Hematopoietic multipotent progenitor cell treated with erythropoietin and hydrocortisone succinate and interleukin-3 and kit ligand, for 4 days (in vitro differentiated cells): ENCODE measurements at regions not wholly inside any gene's neighbourhood (a gene's known extent, or its start where the extent isn't known, plus 50 kb on each side); places are given as distances from the start of the nearest gene placed in this dataset.

Experiments used
- DNase-seq: peaks from one replicate; pipeline ENCODE4 v3.0.0-alpha.2; 2015

GRCh38 chr10:47107007-47107747, 192.8 kb upstream of the GDF10 start:
- no peak for DNase-seq

DNA sequence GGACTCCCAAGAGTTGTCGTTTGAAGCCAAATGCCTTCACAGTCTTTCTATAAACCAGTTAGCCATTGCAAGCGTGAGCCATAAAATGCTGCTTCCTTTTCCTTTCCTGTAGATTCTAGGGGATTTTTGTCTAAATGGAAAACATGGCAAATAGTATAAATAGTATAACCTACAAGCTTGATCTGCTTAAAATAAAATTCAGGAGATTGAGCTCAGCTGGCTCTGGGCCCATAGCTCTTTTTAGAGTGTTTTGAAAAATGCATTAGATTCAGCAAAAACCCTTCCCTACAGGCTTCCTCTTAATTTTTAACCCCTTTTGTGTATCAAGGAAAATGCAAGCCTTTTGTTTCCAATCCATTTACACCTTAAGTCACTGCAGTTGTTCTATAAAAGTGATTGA, 190.1 kb upstream of the GDF10 start:
- no peak for DNase-seq

DNA sequence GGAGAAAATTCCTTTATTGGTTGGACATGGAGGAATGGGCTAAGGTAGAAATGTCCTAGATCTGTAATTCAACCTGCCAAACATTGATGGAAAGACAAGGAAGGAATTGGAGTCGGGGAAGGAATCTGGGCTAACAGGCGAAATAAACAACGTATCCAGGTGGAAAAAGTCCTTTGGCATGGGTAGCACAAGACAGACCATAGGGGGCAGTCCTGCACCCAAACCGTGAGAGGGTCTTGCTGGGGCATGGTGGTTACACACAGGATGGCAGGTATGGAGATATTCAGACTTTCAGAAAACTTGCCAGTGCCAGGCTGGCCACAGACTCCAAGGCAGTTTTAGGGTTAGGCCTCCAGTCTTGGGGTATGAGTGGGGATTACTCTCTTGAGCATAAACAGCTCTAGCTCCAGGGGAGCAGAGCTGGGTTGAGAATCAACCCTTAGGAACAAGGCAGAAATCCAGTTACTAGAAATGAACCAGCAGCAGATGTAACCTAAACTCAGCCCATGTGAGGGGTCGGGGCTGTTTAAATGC, 188.6 kb upstream of the GDF10 start:
- DNase-seq: no peak

DNA sequence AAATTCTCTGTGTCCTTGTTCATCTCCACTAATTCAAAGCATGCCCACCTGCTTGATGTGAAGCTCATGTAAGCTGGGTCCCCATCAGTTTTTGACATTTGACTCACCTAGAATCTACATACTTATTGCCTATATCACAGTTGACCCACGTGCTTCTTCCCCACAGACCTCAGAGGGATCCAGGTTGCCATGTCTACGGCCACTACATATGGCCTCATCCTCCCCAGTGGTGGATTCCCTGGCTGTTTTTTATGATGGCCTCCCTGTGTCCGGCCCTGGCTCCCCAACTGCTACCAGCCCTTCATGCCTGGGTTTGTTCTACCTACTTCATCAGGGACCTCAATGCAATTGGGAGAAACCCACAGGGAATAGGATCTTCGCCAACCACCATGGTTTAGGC, 187.4 kb upstream of the GDF10 start:
- no peak for DNase-seq

DNA sequence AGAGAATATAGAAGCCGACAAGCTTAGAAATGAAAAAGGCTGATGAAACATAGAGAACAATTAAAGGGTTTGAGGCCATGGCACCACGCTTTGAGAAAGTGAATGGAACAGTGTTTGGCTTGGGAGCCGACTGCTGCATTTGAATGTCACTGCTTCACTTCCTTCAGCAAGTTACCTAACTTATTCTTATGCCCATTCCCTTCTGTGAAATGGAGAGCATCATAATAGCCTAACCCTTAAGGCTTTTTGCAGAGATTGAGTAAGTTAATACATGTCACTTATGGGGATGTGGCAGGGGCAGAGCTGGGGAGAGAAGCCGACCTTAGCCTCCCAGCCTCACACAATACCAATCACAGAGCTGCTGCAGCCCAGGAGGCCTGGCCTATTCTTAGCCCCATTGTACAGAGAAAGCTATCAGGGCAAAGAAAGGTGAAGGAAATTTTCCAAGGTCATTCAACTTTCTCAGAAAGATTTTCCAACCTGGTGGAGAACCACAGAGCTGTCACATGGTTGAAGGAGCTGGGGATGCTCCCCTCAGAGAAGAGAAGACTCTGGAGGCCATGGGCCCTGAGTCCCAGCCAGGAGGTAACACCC, 186.0 kb upstream of the GDF10 start:
- no peak for DNase-seq

- no peak for DNase-seq
Measured at GRCh38 chr10:47114680-47115186, 185.3 kb upstream of the GDF10 start.

DNA sequence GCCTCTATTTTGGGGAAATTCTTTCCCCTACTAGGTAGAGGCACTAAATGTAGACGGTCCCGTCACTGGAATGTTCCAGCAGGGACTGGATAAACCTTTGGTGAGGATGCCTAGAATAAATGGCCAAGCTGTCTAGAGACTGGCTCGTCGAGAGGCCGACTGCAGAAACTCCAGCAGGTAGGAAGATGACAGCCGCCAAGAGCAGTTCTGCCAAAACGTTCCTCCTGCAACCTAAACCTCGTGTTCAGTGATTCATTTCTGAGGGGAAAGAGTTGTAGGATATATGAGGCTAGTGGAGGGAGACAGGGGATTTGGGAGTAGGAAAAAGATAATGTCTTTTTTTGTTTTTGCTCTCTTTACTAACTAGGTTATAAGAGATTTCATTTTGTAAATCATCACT, 184.7 kb upstream of the GDF10 start:
- DNase-seq: no peak

GRCh38 chr10:47116445-47116844, 183.6 kb upstream of the GDF10 start:
- no peak for DNase-seq

DNA sequence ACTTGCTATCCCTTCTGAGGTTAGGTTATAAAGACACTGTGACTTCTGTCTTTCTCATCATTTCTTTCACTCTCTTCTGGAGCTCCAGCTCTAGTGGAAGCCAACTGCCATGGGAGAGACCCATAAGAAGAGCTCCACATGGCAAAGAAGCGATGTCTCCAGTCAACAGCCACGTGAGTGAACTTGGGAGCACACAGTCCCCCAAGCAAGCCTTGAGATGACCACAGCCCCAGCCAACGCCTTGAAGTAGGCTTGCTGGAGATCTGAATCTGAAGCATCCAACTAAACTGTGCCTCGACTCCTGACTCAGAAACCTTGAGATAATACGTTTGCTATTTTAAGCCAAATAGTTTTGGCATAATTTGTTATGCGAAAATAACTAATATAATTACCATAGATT, 181.7 kb upstream of the GDF10 start:
- no peak for DNase-seq

GRCh38 chr10:47121336-47121735, 178.7 kb upstream of the GDF10 start:
- no peak for DNase-seq

GRCh38 chr10:47123716-47124288, 176.2 kb upstream of the GDF10 start:
- DNase-seq: no peak

DNA sequence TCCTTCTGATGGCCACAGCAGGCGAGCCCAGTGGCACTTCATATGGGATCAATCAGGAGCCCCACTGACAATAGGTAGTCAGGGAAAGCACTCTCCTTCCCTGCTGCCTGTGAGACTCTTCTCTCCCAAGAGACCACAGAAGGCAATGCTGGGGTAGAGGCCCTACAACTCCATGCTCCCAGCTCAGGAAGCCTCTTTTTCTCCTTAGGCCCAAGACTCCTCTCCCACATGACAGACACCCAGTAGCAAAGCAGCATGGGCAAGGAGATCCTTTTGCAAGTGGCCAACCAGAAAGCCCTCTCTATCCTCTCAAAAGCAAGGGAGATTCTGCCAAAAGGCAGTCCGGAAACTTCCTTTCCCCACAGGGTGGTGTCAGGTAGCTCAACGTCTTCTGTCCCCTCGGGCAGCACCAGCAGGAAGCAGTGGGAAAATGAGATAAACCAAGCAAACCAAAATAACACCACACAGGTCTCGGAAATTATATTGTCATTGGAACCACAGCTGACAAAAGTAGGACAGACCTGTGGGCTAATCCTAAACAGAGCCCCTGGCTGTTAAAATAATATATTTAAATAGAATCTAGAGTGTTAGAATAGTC, 172.7 kb upstream of the GDF10 start:
- peak; percentile 75 for DNase-seq

GRCh38 chr10:47130491-47130890, 169.5 kb upstream of the GDF10 start:
- peak; percentile 49 for DNase-seq

GRCh38 chr10:47133871-47134570, 166.0 kb upstream of the GDF10 start:
- DNase-seq: peak; percentile 71

GRCh38 chr10:47136866-47137265, 163.1 kb upstream of the GDF10 start:
- no peak for DNase-seq

DNA sequence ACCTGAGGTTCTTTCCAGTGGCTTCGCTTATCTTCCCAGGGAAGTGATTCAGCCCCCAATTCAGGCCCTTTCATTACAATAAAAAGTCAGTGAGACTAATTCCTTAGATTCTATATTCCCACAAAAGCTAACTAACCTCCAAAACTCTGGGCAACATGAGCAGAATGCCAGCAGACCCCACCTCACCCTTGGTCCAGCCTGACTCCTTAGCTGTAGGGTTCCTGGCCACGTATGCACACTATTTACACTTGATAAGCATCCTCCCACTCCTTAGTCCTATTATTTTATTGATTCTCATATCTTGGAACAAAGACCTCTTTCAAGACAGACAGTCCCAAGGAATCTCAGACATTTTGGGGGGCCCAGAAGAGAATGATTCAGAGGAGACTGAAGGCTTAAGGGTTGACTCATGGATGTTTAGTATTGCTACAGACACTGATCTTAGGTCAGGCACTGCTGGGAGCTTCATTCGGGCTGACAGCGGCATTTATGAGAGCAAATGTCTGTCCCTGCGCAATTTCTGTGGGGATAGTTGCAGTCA, 162.6 kb upstream of the GDF10 start:
- no peak for DNase-seq

DNA sequence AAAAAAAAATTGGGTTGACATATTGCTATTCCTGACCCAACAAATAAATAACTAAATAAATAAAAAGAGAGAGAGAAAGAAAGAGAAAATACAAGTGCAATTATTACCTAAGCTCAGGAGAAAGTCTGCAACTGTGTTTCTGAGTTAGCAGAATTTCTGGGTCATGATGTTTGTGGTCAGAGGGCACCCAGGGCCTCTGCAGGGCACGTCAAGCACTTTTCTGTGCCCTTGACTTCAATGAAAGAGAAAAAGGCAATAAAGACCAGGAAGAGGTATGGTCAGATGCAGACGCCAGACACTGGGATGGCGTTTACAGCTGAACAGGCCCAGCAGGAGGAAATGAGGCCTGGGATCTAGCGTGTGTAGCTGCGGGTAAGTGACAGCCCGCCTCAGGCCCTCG, 160.9 kb upstream of the GDF10 start:
- DNase-seq: no peak

GRCh38 chr10:47140761-47141348, 159.1 kb upstream of the GDF10 start:
- DNase-seq: no peak

- no peak for DNase-seq
Measured at GRCh38 chr10:47141349-47141748, 158.6 kb upstream of the GDF10 start.

DNA sequence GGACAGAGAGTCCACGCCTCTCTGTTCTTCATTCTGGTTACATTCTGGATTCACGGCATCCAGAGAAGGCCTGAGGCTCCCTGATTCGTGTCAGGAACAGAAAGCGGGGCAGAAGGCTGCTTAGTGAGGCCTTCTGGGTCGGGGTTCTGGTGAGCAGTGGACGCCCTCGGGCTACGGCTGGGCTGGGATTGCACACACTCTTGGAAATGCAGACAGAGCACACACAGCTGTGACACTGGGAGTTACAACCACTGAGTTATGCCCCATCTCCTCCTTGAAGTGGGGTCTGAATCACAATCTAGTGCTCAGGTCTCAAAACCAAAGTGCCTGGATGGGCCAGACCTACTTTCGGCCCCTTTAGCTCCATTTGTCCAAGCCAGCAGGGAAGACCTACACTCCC, 156.9 kb upstream of the GDF10 start:
- DNase-seq: no peak

DNA sequence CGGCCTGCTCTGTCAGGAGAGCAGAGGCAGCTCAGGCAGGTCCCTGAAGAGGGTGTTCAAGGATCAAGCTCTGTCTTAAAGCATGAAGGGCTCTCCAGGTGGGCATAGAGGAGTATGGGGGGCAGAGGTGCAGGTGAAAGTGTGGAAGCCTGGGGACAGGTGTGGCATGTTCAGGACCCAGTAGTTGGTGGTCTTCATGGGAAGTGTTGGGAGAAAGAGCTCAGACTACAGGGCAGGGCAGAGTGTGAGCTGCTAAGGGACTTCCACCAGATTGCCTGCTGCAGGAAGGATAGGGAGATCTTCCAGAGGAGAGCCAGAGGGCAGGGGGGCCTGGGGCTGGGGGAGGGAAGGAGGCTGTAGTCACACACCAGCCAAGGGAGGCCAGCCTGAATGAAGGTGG, 156.5 kb upstream of the GDF10 start:
- DNase-seq: no peak

DNA sequence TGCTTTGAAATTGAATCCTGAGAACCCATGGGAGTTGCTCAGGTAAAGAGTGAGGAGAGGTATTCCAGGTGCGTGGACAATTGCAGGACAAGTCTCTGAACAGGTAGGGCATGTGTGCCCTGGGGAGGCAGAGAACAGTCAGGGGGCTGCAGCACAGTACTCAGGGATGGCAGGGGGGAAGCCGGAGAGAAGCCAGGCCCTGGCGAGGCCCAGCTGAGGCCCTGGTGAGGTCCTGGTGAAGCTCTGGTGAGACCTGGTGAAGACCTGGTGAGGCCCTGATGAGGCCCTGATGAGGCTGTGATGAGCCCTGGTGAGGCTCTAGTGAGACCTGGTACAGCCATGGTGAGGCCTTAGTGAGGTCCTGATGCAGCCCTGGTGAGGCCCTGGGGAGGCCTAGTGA, 155.5 kb upstream of the GDF10 start:
- DNase-seq: no peak
